Choroid plexus epithelial cell (primary cell): ENCODE measurements at regions not wholly inside any gene's neighbourhood (a gene's known extent, or its start where the extent isn't known, plus 50 kb on each side); places are given as distances from the start of the nearest gene placed in this dataset.

ENCODE experiments used
- DNase-seq: peaks from one replicate; pipeline ENCODE4 v3.0.0-alpha.2; 2010; ENCODE audit warnings: low read depth
- H3K4me3 ChIP-seq: 2 replicates; pipeline ENCODE4 v1.5.1; 2011; ENCODE audit warnings: low read depth, mild to moderate bottlenecking, control low read depth, low read length, moderate library complexity
- TF ChIP-seq, protein P1 (sequence below): conservative IDR thresholded peaks from 2 replicates; pipeline ENCODE4 v1.5.1; 2011; ENCODE audit warnings: low read depth, mild to moderate bottlenecking, control low read depth, inconsistent platforms, low read length, moderate library complexity

GRCh38 chr11:71365626-71366025, 82.6 kb downstream of the DHCR7 start:
- H3K4me3 ChIP-seq: no peak overlapping the region
- DNase-seq: no peak
- TF ChIP-seq, protein P1, sequence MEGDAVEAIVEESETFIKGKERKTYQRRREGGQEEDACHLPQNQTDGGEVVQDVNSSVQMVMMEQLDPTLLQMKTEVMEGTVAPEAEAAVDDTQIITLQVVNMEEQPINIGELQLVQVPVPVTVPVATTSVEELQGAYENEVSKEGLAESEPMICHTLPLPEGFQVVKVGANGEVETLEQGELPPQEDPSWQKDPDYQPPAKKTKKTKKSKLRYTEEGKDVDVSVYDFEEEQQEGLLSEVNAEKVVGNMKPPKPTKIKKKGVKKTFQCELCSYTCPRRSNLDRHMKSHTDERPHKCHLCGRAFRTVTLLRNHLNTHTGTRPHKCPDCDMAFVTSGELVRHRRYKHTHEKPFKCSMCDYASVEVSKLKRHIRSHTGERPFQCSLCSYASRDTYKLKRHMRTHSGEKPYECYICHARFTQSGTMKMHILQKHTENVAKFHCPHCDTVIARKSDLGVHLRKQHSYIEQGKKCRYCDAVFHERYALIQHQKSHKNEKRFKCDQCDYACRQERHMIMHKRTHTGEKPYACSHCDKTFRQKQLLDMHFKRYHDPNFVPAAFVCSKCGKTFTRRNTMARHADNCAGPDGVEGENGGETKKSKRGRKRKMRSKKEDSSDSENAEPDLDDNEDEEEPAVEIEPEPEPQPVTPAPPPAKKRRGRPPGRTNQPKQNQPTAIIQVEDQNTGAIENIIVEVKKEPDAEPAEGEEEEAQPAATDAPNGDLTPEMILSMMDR: no peak

DNA sequence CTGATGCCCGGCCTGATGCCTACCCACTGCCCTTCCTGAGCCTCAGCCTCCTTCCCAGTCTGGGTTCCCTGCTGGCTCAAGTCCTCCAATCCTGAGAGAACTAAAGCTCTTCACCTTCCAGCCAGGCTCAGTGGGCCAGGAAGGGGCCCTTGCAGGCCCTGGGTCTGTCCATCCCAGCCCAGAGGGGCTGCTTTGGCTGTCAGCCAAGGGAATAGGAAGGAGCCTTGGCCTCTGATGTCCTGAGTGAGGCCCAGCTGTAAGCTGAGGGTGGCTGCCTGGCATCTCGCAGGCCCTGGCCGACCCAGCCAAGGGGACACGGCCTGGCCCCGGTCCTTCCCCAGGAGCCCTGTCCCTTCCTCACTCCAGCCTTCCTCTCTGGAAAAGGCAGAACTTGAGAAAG, 83.4 kb downstream of the DHCR7 start:
- H3K4me3 ChIP-seq: no peak overlapping the region
- TF ChIP-seq, protein P1: no peak
- DNase-seq: no peak

- TF ChIP-seq, protein P1: no peak
- H3K4me3 ChIP-seq: no peak overlapping the region
- no peak for DNase-seq
Observed at GRCh38 chr11:71364176-71364671, 84.0 kb downstream of the DHCR7 start.

DNA sequence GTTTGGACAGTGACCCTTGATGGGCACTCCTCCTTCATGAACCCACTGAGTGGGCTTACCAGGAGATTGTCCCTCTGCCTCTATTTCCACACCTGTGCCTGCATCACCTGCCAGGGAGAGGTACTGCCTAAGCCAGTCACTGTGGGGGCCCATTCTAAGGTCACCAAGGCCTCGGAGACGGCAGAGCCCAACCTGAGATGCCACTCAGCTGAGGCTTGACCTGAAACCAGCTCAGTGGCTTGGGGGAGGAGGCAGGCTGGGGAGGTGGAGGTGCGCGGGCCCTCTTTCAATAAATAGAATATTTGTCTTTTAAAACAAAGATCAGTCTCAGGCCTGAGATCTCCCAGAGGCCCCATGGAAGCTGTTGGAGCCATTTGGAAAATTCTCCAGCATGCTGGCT, 84.5 kb downstream of the DHCR7 start:
- no peak overlapping the region for H3K4me3 ChIP-seq
- TF ChIP-seq, protein P1: no peak
- no peak for DNase-seq

- no peak overlapping the region for H3K4me3 ChIP-seq
- no peak for DNase-seq
- TF ChIP-seq, protein P1: no peak
Observed at GRCh38 chr11:71358963-71359567, 89.1 kb downstream of the DHCR7 start.

- no peak overlapping the region for H3K4me3 ChIP-seq
- DNase-seq: no peak
- TF ChIP-seq, protein P1: no peak
Observed at GRCh38 chr11:71358122-71358728, 90.0 kb downstream of the DHCR7 start.

DNA sequence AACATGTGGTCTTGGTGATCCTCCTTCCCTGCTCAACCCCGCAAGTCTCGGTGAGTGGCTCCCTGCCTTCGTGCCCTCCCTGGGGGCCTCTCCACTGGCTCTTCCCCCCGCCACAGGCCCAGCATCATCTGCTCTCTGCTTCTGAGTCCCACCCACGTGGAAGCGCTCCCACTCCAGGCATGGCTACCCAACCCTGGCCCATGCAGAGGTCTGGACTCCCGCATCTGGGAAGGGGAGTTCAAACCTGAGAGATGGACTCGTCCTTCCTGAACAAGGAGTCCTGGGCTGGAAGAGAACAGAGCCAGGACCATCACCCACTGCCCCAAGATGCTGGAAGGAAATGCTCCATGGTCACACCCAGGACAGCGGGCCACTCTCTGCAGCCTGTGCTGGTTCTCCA, 90.8 kb downstream of the DHCR7 start:
- TF ChIP-seq, protein P1: no peak
- H3K4me3 ChIP-seq: no peak overlapping the region
- DNase-seq: no peak
